ENCODE measurements at regions not wholly inside any gene's neighbourhood (a gene's known extent, or its start where the extent isn't known, plus 50 kb on each side); places are given as distances from the start of the nearest gene placed in this dataset.

DNA sequence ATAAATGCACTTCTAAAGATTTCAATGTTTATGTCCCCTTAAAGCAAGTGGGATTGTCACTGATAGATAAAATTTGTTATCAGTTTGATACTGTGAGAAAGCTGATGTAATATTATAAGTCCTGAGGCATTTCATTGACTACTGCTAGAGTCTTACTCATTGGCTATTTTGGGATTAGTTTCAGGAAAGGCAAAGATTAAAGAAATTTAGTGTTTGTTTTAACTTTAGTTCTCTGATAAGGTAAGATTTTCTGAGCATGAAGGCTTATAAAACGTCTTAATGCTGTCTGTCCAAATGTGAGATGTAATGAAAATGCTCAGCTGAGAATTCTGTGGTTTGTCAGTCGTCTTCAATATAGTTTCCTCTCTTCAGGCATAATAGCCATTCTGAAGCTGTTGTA lies 886.4 kb upstream of the CDH2 start:
- BruUV-seq (replicated peaks), result no TSS peak
- Mint-ChIP-seq H3K4me1 (ENCODE audit: insufficient read depth, unreplicated experiment) (no peaks in the 10 kb centered on the region), H3K27me3 (ENCODE audit: insufficient read depth, unreplicated experiment) (no peaks in the 10 kb centered on the region), H3K9me3 (ENCODE audit: unreplicated experiment) (no peaks in the 10 kb centered on the region), H3K27ac (ENCODE audit: low read depth, unreplicated experiment) (no peak overlapping the region), H3K4me3 (ENCODE audit: unreplicated experiment) (no peak overlapping the region), H3K36me3 (ENCODE audit: insufficient read depth, unreplicated experiment) (no peaks in the 10 kb centered on the region)
- intact Hi-C loops (cut with micrococcal nuclease), result no loop called here
- ChIA-PET CTCF (interaction anchor here (0.6 to 0.7 kb wide), 2 partner anchors 79 to 298 kb away, joined by 3 read pairs; no protein-coding TSS in a partner anchor), POLR2A (no interaction called here)
- DNase-seq (ENCODE audit: unreplicated experiment), result no peak
- TF ChIP-seq, protein P1, sequence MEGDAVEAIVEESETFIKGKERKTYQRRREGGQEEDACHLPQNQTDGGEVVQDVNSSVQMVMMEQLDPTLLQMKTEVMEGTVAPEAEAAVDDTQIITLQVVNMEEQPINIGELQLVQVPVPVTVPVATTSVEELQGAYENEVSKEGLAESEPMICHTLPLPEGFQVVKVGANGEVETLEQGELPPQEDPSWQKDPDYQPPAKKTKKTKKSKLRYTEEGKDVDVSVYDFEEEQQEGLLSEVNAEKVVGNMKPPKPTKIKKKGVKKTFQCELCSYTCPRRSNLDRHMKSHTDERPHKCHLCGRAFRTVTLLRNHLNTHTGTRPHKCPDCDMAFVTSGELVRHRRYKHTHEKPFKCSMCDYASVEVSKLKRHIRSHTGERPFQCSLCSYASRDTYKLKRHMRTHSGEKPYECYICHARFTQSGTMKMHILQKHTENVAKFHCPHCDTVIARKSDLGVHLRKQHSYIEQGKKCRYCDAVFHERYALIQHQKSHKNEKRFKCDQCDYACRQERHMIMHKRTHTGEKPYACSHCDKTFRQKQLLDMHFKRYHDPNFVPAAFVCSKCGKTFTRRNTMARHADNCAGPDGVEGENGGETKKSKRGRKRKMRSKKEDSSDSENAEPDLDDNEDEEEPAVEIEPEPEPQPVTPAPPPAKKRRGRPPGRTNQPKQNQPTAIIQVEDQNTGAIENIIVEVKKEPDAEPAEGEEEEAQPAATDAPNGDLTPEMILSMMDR (IDR thresholded peaks at IDR 0.05; ENCODE audit: unreplicated experiment), result no peak

DNA sequence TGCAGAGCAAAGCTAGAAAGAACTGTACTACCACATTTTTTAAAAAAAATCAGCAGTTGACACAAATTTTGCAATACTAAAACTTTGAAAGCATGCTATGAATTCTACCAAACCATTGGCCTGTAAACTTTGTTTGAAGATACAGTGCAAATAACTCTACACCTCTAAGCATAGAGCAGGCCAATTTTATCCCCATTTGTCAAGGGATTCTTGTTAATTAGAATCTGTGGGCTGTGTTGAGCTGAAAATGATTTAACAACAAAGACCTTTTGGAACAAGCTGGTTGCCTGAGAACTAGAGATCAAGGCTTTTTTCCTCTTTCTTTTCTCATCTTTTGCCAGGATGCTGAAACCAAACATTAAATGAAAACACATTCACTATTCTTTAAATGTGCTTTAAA lies 886.0 kb upstream of the CDH2 start:
- BruUV-seq (replicated peaks), result no TSS peak
- DNase-seq (ENCODE audit: unreplicated experiment), result no peak
- H3K4me3 Mint-ChIP-seq (ENCODE audit: unreplicated experiment), result no peak overlapping the region
- H3K27ac Mint-ChIP-seq (ENCODE audit: low read depth, unreplicated experiment), result no peak overlapping the region
- TF ChIP-seq, protein P1 (IDR thresholded peaks at IDR 0.05; ENCODE audit: unreplicated experiment), result no peak
- H3K9me3 Mint-ChIP-seq (ENCODE audit: unreplicated experiment), result no peaks in the 10 kb centered on the region
- POLR2A ChIA-PET, result no interaction called here
- intact Hi-C loops (cut with micrococcal nuclease), result no loop called here
- CTCF ChIA-PET, result interaction anchor here (0.6 to 0.7 kb wide), 2 partner anchors 78 to 298 kb away, joined by 3 read pairs; no protein-coding TSS in a partner anchor
- no peaks in the 10 kb centered on the region for H3K4me1 Mint-ChIP-seq (ENCODE audit: insufficient read depth, unreplicated experiment)
- no peaks in the 10 kb centered on the region for H3K36me3 Mint-ChIP-seq (ENCODE audit: insufficient read depth, unreplicated experiment)
- no peaks in the 10 kb centered on the region for H3K27me3 Mint-ChIP-seq (ENCODE audit: insufficient read depth, unreplicated experiment)

DNA sequence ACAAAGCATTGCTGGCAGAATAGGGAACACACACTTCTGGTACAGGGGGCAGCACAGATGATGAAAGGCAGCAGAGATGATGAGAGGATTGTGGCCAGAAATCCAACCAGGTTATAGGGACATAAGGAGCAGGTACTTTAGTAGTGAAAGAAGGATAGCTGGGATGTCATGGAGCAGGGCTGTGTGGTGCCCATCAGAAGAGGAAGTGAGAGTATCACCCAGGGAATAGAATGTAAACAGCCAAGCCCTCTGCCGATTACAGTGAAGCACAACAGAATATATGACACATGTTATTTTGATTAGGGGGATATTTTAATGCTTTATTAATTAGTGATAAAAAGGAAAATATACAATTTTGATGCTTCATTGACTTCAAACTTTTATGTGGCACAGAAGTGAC lies 883.4 kb upstream of the CDH2 start:
- ChIA-PET POLR2A (interaction anchor here (0.6 kb wide), 1 partner anchor 398 kb away, joined by 3 read pairs; no protein-coding TSS in a partner anchor), CTCF (no interaction called here)
- no peaks in the 10 kb centered on the region for H3K9me3 Mint-ChIP-seq (ENCODE audit: unreplicated experiment)
- H3K27ac Mint-ChIP-seq (ENCODE audit: low read depth, unreplicated experiment), result no peak overlapping the region
- DNase-seq (ENCODE audit: unreplicated experiment), result no peak
- no TSS peak for BruUV-seq (replicated peaks)
- TF ChIP-seq, protein P1 (IDR thresholded peaks at IDR 0.05; ENCODE audit: unreplicated experiment), result no peak
- intact Hi-C loops (cut with micrococcal nuclease), result no loop called here
- H3K36me3 Mint-ChIP-seq (ENCODE audit: insufficient read depth, unreplicated experiment), result no peaks in the 10 kb centered on the region
- no peaks in the 10 kb centered on the region for H3K4me1 Mint-ChIP-seq (ENCODE audit: insufficient read depth, unreplicated experiment)
- no peak overlapping the region for H3K4me3 Mint-ChIP-seq (ENCODE audit: unreplicated experiment)
- H3K27me3 Mint-ChIP-seq (ENCODE audit: insufficient read depth, unreplicated experiment), result no peaks in the 10 kb centered on the region

DNA sequence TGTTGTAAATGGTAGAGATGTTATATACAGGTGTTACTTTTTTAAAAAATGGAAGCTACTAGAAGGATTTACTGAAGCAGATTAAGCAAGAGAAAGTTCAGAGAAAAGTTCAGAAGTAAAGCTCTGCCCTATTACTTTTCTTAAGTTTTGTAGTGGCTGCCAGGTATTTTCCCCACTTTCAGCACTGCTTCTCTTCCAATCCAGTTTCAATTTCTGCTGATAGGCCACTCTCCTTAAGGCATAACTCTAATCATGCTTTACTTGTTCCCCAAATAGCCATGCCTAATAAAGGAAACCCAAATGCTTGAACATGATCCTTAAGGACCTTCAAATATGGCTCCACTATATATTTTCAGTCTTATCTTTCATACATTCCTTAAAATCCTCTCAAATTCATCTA lies 880.8 kb upstream of the CDH2 start:
- Mint-ChIP-seq H3K27me3 (ENCODE audit: insufficient read depth, unreplicated experiment) (no peaks in the 10 kb centered on the region), H3K9me3 (ENCODE audit: unreplicated experiment) (no peaks in the 10 kb centered on the region), H3K4me1 (ENCODE audit: insufficient read depth, unreplicated experiment) (no peaks in the 10 kb centered on the region), H3K36me3 (ENCODE audit: insufficient read depth, unreplicated experiment) (no peaks in the 10 kb centered on the region), H3K27ac (ENCODE audit: low read depth, unreplicated experiment) (no peak overlapping the region), H3K4me3 (ENCODE audit: unreplicated experiment) (no peak overlapping the region)
- ChIA-PET CTCF (no interaction called here), POLR2A (no interaction called here)
- DNase-seq (ENCODE audit: unreplicated experiment), result no peak
- no TSS peak for BruUV-seq (replicated peaks)
- intact Hi-C loops (cut with micrococcal nuclease), result no loop called here
- TF ChIP-seq, protein P1 (IDR thresholded peaks at IDR 0.05; ENCODE audit: unreplicated experiment), result no peak

Data from MCF 10A (cell line).